ENCODE measurements at regions not wholly inside any gene's neighbourhood (a gene's known extent, or its start where the extent isn't known, plus 50 kb on each side); places are given as distances from the start of the nearest gene placed in this dataset.

GRCh38 chr16:6672507-6672906 lies 660.1 kb upstream of the RBFOX1 start:
- TF ChIP-seq NFIC (IDR thresholded peaks at IDR 0.05) (no peak), CREB1 (IDR thresholded peaks at IDR 0.05; ENCODE audit: low read depth) (no peak), MAX (IDR thresholded peaks at IDR 0.05) (no peak)

DNA sequence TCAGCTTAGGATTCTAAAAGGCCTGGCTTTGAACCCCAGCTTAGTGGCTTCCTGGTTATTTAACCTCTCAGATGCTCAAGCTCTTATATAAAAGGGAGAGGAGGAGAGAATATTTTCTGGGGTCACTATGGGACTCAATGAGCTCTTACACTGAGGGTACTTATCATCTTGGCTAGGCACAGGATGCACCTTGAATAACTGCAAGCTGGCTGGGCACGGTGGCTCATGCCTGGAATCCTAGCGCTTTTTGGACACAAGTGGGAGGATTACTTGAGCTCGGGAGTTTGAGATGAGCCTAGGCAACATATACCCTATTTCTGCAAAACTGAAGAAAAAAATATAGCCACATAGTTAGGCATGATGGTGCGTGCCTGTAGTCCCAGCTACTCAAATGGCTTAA lies 665.3 kb upstream of the RBFOX1 start:
- TF ChIP-seq CEBPB (IDR thresholded peaks at IDR 0.05) (no peak), ZBTB7A (IDR thresholded peaks at IDR 0.05; ENCODE audit: low read depth) (no peak), FOXM1 (IDR thresholded peaks at IDR 0.05; ENCODE audit: borderline replicate concordance, low read depth) (no peak), NFIC (IDR thresholded peaks at IDR 0.05) (no peak), EGR1 (IDR thresholded peaks at IDR 0.05) (no peak), TEAD4 (IDR thresholded peaks at IDR 0.05) (no peak), CREB1 (IDR thresholded peaks at IDR 0.05; ENCODE audit: low read depth) (no peak), YY1 (IDR thresholded peaks at IDR 0.05; ENCODE audit: low read depth) (no peak), TCF12 (IDR thresholded peaks at IDR 0.05; ENCODE audit: low read depth) (no peak), TAF1 (IDR thresholded peaks at IDR 0.05; ENCODE audit: low read depth) (no peak), EP300 (IDR thresholded peaks at IDR 0.05; ENCODE audit: borderline replicate concordance) (no peak), RAD21 (IDR thresholded peaks at IDR 0.05; ENCODE audit: low read depth) (no peak), MAX (IDR thresholded peaks at IDR 0.05) (no peak)
- TF ChIP-seq, protein P1, sequence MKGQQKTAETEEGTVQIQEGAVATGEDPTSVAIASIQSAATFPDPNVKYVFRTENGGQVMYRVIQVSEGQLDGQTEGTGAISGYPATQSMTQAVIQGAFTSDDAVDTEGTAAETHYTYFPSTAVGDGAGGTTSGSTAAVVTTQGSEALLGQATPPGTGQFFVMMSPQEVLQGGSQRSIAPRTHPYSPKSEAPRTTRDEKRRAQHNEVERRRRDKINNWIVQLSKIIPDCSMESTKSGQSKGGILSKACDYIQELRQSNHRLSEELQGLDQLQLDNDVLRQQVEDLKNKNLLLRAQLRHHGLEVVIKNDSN (IDR thresholded peaks at IDR 0.05) = no peak

- TF ChIP-seq MAX (IDR thresholded peaks at IDR 0.05) (no peak), YY1 (IDR thresholded peaks at IDR 0.05; ENCODE audit: low read depth) (no peak), EP300 (IDR thresholded peaks at IDR 0.05; ENCODE audit: borderline replicate concordance) (no peak), ZBTB7A (IDR thresholded peaks at IDR 0.05; ENCODE audit: low read depth) (no peak), TAF1 (IDR thresholded peaks at IDR 0.05; ENCODE audit: low read depth) (no peak), TEAD4 (IDR thresholded peaks at IDR 0.05) (no peak), FOXM1 (IDR thresholded peaks at IDR 0.05; ENCODE audit: borderline replicate concordance, low read depth) (no peak), CREB1 (IDR thresholded peaks at IDR 0.05; ENCODE audit: low read depth) (no peak), CEBPB (IDR thresholded peaks at IDR 0.05) (no peak), EGR1 (IDR thresholded peaks at IDR 0.05) (no peak), TCF12 (IDR thresholded peaks at IDR 0.05; ENCODE audit: low read depth) (no peak), RAD21 (IDR thresholded peaks at IDR 0.05; ENCODE audit: low read depth) (no peak), REST (IDR thresholded peaks at IDR 0.05; ENCODE audit: low read depth) (no peak), NFIC (IDR thresholded peaks at IDR 0.05) (no peak)
- TF ChIP-seq, protein P1 (IDR thresholded peaks at IDR 0.05) = no peak
Measured at GRCh38 chr16:6665126-6665525, 667.5 kb upstream of the RBFOX1 start.

- TF ChIP-seq ZBTB7A (IDR thresholded peaks at IDR 0.05; ENCODE audit: low read depth) = no peak
- no peak for TF ChIP-seq EGR1 (IDR thresholded peaks at IDR 0.05)
- TF ChIP-seq NFIC (IDR thresholded peaks at IDR 0.05) = no peak
- no peak for TF ChIP-seq TAF1 (IDR thresholded peaks at IDR 0.05; ENCODE audit: low read depth)
- no peak for TF ChIP-seq YY1 (IDR thresholded peaks at IDR 0.05; ENCODE audit: low read depth)
Measured at GRCh38 chr16:6663668-6664067, 669.0 kb upstream of the RBFOX1 start.

DNA sequence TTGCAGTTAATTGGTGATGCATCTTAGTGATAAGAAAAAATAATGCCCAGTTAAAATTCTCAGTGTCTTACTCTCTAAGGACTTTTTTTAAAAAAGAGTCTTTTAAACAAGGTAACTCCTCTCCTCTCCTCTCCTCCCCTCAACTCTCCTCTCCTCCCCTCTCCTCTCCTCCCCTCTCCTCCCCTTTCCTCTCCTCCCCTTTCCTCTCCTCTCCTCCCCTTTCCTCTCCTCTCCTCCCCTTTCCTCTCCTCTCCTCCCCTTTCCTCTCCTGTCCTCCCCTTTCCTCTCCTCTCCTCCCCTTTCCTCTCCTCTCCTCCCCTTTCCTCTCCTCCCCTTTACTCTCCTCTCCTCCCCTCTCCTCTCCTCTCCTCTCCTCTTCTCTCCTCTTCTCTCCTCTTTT lies 675.9 kb upstream of the RBFOX1 start:
- no peak for TF ChIP-seq FOXM1 (IDR thresholded peaks at IDR 0.05; ENCODE audit: borderline replicate concordance, low read depth)
- TF ChIP-seq YY1 (IDR thresholded peaks at IDR 0.05; ENCODE audit: low read depth) = no peak
- TF ChIP-seq NFIC (IDR thresholded peaks at IDR 0.05) = no peak
- no peak for TF ChIP-seq TEAD4 (IDR thresholded peaks at IDR 0.05)
- no peak for TF ChIP-seq REST (IDR thresholded peaks at IDR 0.05; ENCODE audit: low read depth)
- TF ChIP-seq CREB1 (IDR thresholded peaks at IDR 0.05; ENCODE audit: low read depth) = no peak
- no peak for TF ChIP-seq RAD21 (IDR thresholded peaks at IDR 0.05; ENCODE audit: low read depth)
- TF ChIP-seq, protein P1 (IDR thresholded peaks at IDR 0.05) = no peak
- TF ChIP-seq TCF12 (IDR thresholded peaks at IDR 0.05; ENCODE audit: low read depth) = no peak
- TF ChIP-seq EP300 (IDR thresholded peaks at IDR 0.05; ENCODE audit: borderline replicate concordance) = no peak
- TF ChIP-seq MAX (IDR thresholded peaks at IDR 0.05) = no peak

All from Ishikawa (cell line).